ENCODE measurements at regions not wholly inside any gene's neighbourhood (a gene's known extent, or its start where the extent isn't known, plus 50 kb on each side); places are given as distances from the start of the nearest gene placed in this dataset.
"Not testable (repeated sequence)": the region's sequence is repeated elsewhere in the genome, so short reads cannot be mapped to it uniquely, and the experiment has no call there.

- no peak overlapping the region for H3K4me3 ChIP-seq (ENCODE audit: low read depth, low read length)
- peak; percentile 46 for DNase-seq (ENCODE audit: low read depth)
- no peak for TF ChIP-seq CTCF (conservative IDR thresholded peaks at IDR 0.05; ENCODE audit: low read depth, low read length)
These were observed 334.9 kb upstream of the DAB2 start for GRCh38 chr5:39759701-39760100.

GRCh38 chr5:39758426-39758825 lies 333.6 kb upstream of the DAB2 start:
- DNase-seq (ENCODE audit: low read depth), result no peak
- no peak for TF ChIP-seq CTCF (conservative IDR thresholded peaks at IDR 0.05; ENCODE audit: low read depth, low read length)
- H3K4me3 ChIP-seq (ENCODE audit: low read depth, low read length), result no peak overlapping the region

GRCh38 chr5:39757131-39757530 lies 332.4 kb upstream of the DAB2 start:
- H3K4me3 ChIP-seq (ENCODE audit: low read depth, low read length), result no peak overlapping the region
- peak; percentile 30 for DNase-seq (ENCODE audit: low read depth)
- no peak for TF ChIP-seq CTCF (conservative IDR thresholded peaks at IDR 0.05; ENCODE audit: low read depth, low read length)

GRCh38 chr5:39755986-39756385 lies 331.2 kb upstream of the DAB2 start:
- DNase-seq (ENCODE audit: low read depth), result peak; percentile 96
- H3K4me3 ChIP-seq (ENCODE audit: low read depth, low read length), result no peak overlapping the region
- no peak for TF ChIP-seq CTCF (conservative IDR thresholded peaks at IDR 0.05; ENCODE audit: low read depth, low read length)

GRCh38 chr5:39755452-39755851 lies 330.7 kb upstream of the DAB2 start:
- peak; percentile 45 for DNase-seq (ENCODE audit: low read depth)
- no peak overlapping the region for H3K4me3 ChIP-seq (ENCODE audit: low read depth, low read length)
- TF ChIP-seq CTCF (conservative IDR thresholded peaks at IDR 0.05; ENCODE audit: low read depth, low read length), result no peak

GRCh38 chr5:39753747-39754146 lies 329.0 kb upstream of the DAB2 start:
- DNase-seq (ENCODE audit: low read depth), result not testable (repeated sequence)

GRCh38 chr5:39750661-39751060 lies 325.9 kb upstream of the DAB2 start:
- DNase-seq (ENCODE audit: low read depth), result no peak
- TF ChIP-seq CTCF (conservative IDR thresholded peaks at IDR 0.05; ENCODE audit: low read depth, low read length), result no peak
- no peak overlapping the region for H3K4me3 ChIP-seq (ENCODE audit: low read depth, low read length)

More at GRCh38 chr5:39753747-39754146, 329.0 kb upstream of the DAB2 start:
- H3K4me3 ChIP-seq (ENCODE audit: low read depth, low read length), result not testable (repeated sequence)

- no peak overlapping the region for H3K4me3 ChIP-seq (ENCODE audit: low read depth, low read length)
- no peak for TF ChIP-seq CTCF (conservative IDR thresholded peaks at IDR 0.05; ENCODE audit: low read depth, low read length)
- no peak for DNase-seq (ENCODE audit: low read depth)
These were observed 318.1 kb upstream of the DAB2 start for GRCh38 chr5:39742916-39743315.

Measured in choroid plexus epithelial cell (primary cell).